ENCODE measurements at regions not wholly inside any gene's neighbourhood (a gene's known extent, or its start where the extent isn't known, plus 50 kb on each side); places are given as distances from the start of the nearest gene placed in this dataset.
"Not testable (repeated sequence)": the region's sequence is repeated elsewhere in the genome, so short reads cannot be mapped to it uniquely, and the experiment has no call there.

DNA sequence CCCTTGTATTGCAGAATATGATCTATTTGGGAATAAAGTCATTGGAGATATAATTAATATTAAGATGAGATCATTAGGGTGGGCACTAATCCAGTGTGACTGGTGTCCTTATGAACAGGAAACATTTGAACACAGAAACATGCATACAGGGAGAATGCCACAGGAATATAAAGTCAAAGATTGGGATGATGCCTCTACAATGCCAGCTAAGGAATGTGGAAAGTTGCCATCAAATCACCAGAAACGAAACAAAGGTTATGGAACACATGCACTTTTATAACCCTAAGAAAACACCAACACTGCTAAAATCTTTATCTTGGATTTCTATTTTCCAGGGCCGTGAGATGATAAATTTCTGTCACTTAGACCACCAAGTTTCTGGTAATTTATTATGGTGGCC, 442.4 kb upstream of the BCHE start:
- Histone ChIP-seq H3K36me3 (ENCODE audit: low read depth) (no peaks in the 10 kb centered on the region), H3K4me1 (ENCODE audit: low read depth) (no peaks in the 10 kb centered on the region), H3K9me3 (no peaks in the 10 kb centered on the region), H3K4me3 (no peak overlapping the region)
- no peak for DNase-seq
- no peak for ATAC-seq
- TF ChIP-seq, protein P1, sequence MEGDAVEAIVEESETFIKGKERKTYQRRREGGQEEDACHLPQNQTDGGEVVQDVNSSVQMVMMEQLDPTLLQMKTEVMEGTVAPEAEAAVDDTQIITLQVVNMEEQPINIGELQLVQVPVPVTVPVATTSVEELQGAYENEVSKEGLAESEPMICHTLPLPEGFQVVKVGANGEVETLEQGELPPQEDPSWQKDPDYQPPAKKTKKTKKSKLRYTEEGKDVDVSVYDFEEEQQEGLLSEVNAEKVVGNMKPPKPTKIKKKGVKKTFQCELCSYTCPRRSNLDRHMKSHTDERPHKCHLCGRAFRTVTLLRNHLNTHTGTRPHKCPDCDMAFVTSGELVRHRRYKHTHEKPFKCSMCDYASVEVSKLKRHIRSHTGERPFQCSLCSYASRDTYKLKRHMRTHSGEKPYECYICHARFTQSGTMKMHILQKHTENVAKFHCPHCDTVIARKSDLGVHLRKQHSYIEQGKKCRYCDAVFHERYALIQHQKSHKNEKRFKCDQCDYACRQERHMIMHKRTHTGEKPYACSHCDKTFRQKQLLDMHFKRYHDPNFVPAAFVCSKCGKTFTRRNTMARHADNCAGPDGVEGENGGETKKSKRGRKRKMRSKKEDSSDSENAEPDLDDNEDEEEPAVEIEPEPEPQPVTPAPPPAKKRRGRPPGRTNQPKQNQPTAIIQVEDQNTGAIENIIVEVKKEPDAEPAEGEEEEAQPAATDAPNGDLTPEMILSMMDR (IDR thresholded peaks at IDR 0.05): no peak
- intact Hi-C loops (cut with DNase I, micrococcal nuclease): no loop called here

DNA sequence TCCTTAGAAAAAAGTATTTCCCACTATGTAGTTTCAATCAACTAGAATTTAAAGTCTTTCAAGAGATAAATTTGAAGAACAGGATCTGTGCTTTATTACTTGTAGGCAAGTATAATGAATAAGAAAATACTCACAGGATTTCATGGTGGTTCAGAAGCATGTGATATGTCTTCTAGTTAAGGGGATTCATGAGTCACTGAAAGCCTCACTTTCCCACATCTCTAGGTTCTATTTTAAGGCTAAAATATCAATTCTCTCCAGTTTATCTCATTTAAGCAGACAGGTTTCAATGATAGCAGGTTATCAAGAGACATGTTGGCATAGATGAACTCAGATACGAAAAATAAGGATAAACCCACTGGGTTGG, 437.8 kb upstream of the BCHE start:
- DNase-seq: no peak
- intact Hi-C loops (cut with DNase I, micrococcal nuclease): no loop called here
- TF ChIP-seq, protein P1 (IDR thresholded peaks at IDR 0.05): no peak

DNA sequence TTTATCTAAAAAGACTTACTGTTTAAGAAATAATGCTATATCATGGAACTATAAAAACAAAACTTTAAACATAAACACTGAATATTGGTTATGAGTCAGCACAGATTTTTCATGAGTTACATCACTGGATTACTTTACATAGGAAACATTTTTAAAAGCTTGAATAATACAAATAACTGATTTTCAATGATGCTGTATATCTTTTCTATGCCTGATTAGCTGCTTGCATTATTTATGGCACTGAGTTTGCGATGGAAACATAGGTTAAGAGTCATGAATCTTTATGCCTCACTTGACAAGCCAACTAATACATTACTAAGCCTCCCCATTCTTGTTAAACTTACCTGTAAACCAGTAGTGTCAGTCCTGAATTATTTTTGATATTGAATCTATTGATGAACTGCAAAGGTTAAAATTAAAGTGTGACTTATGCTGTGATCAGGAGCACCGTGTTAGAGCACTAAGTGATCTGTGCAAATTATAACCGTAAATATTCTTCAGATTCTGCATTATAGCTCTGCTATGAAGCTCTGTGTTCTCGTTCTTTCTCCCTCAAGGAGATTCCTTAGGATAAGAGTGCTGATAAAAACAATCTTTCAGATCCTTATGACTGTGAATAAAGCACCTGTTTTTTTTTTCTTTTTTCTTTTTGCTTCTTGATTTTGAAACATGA, 437.3 kb upstream of the BCHE start:
- DNase-seq (no peak), ATAC-seq (no peak)
- TF ChIP-seq, protein P1 (IDR thresholded peaks at IDR 0.05): no peak
- Histone ChIP-seq H3K4me3 (no peak overlapping the region), H3K36me3 (ENCODE audit: low read depth) (no peaks in the 10 kb centered on the region), H3K4me1 (ENCODE audit: low read depth) (no peaks in the 10 kb centered on the region), H3K9me3 (no peaks in the 10 kb centered on the region)
- intact Hi-C loops (cut with DNase I, micrococcal nuclease): no loop called here

More for the DNA sequence above, 437.8 kb upstream of the BCHE start:
- Histone ChIP-seq H3K4me3 (no peak overlapping the region), H3K4me1 (ENCODE audit: low read depth) (no peaks in the 10 kb centered on the region), H3K9me3 (no peaks in the 10 kb centered on the region), H3K36me3 (ENCODE audit: low read depth) (no peaks in the 10 kb centered on the region)
- no peak for ATAC-seq

DNA sequence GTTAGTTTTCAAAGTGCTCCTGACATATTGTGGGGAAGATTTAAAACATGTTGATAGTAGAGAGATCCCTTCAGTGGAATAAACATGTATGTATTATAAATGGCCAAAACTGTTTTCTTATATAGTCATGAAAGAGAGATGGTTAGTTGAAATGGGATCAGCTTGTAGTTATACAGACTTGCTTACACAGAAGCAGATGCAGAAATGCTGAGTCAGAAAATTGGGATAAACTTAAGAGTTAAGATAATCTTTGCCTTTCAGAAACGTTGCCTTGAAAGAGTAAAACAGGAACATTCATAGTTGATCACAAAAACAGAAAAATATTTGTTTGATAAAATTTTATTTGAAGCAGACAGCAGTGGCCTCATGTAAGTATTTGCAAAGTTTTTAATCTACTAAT, 433.2 kb upstream of the BCHE start:
- no peak for DNase-seq
- no peaks in the 10 kb centered on the region for H3K36me3 ChIP-seq (ENCODE audit: low read depth)
- ATAC-seq: no peak
- no peaks in the 10 kb centered on the region for H3K9me3 ChIP-seq
- TF ChIP-seq, protein P1 (IDR thresholded peaks at IDR 0.05): no peak
- H3K4me3 ChIP-seq: no peak overlapping the region
- H3K4me1 ChIP-seq (ENCODE audit: low read depth): no peaks in the 10 kb centered on the region
- intact Hi-C loops (cut with DNase I, micrococcal nuclease): no loop called here

DNA sequence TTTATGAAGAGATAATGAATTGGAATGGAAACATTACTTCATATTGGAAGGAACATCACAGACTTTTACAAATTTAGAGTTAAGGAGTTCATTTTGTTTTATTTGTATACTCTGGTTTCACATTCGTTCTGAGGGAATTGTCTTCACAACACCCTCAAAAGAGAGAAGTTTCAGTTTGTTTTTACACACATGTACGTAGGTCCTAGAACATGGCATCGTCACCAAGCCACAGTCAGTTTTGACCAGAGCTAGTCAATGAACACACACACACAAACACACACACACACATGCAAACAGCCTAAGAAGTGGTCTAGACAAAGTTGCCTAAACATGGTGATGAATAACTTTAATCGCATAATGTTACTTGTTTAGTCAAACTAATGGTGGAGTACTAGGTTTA, 427.9 kb upstream of the BCHE start:
- intact Hi-C loops (cut with DNase I, micrococcal nuclease): no loop called here
- no peaks in the 10 kb centered on the region for H3K4me1 ChIP-seq (ENCODE audit: low read depth)
- ATAC-seq (no peak), DNase-seq (no peak)
- no peaks in the 10 kb centered on the region for H3K36me3 ChIP-seq (ENCODE audit: low read depth)
- TF ChIP-seq, protein P1 (IDR thresholded peaks at IDR 0.05): no peak
- H3K9me3 ChIP-seq: no peaks in the 10 kb centered on the region
- no peak overlapping the region for H3K4me3 ChIP-seq

DNA sequence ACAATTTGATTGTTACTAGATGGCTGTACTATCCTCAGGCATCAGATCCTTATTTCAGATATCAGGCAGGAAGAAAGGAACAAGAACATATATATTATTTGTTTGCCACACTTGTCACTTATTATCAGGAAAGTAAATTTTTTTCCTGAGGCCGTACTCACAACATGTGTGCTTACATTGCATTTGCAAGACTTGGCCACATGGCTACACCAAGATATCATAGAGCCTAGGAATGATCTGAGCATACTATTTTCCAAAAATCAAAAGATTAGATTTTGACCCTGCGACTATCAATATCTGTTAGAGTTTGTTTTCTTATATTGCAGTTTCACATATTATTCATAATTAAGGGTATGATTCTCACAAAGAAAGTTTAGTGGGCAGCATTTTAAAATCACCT, 426.2 kb upstream of the BCHE start:
- no peak for ATAC-seq
- H3K4me1 ChIP-seq (ENCODE audit: low read depth): no peaks in the 10 kb centered on the region
- H3K4me3 ChIP-seq: no peak overlapping the region
- H3K9me3 ChIP-seq: no peaks in the 10 kb centered on the region
- H3K36me3 ChIP-seq (ENCODE audit: low read depth): no peaks in the 10 kb centered on the region
- DNase-seq: no peak
- TF ChIP-seq, protein P1 (IDR thresholded peaks at IDR 0.05): no peak
- intact Hi-C loops (cut with DNase I, micrococcal nuclease): no loop called here

DNA sequence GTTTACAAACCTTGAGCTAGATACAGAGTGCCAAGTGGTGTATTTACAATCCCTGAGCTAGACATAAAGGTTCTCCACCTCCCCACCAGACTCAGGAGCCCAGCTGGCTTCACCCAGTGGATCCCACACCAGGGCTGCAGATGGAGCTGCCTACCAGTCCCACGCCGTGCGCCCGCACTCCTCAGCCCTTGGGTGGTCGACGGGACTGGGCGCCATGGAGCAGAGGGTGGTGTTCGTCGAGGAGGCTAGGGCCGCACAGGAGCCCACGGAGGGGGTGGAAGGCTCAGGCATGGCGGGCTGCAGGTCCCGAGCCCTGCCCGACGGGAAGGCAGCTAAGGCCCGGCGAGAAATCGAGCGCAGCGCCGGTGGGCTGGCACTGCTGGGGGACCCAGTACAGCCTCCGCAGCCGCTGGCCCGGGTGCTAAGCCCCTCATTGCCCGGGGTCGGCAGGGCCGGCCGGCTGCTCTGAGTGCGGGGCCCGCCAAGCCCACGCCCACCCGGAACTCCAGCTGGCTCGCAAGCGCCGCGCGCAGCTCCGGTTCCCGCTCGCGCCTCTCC, 421.1 kb upstream of the BCHE start:
- ATAC-seq; H3K9me3 ChIP-seq; DNase-seq; H3K4me1 ChIP-seq (ENCODE audit: low read depth); H3K36me3 ChIP-seq (ENCODE audit: low read depth); intact Hi-C loops (cut with DNase I, micrococcal nuclease); H3K4me3 ChIP-seq: not testable (repeated sequence)
